Fibroblast of skin of back (primary cell): ENCODE measurements at regions not wholly inside any gene's neighbourhood (a gene's known extent, or its start where the extent isn't known, plus 50 kb on each side); places are given as distances from the start of the nearest gene placed in this dataset.
A peak's percentile ranks its signal among the peaks of the same experiment; 100 is the strongest.

Source experiments
- DNase-seq: peaks from one replicate; pipeline ENCODE4 v3.0.0-alpha.2; 2013

GRCh38 chr21:19256934-19257660 lies 853.5 kb upstream of the TMPRSS15 start:
- DNase-seq = no peak

- DNase-seq = no peak
These were observed 858.3 kb upstream of the TMPRSS15 start for GRCh38 chr21:19261731-19262376.

- peak; percentile 12 for DNase-seq
These were observed 863.1 kb upstream of the TMPRSS15 start for GRCh38 chr21:19266636-19267035.

GRCh38 chr21:19268686-19269085 lies 865.1 kb upstream of the TMPRSS15 start:
- no peak for DNase-seq

GRCh38 chr21:19275065-19275464 lies 871.5 kb upstream of the TMPRSS15 start:
- no peak for DNase-seq

- DNase-seq = no peak
These were observed 873.1 kb upstream of the TMPRSS15 start for GRCh38 chr21:19276665-19277064.

- no peak for DNase-seq
These were observed 883.3 kb upstream of the TMPRSS15 start for GRCh38 chr21:19286876-19287275.

GRCh38 chr21:19290328-19290727 lies 886.7 kb upstream of the TMPRSS15 start:
- no peak for DNase-seq

GRCh38 chr21:19320291-19320690 lies 916.7 kb upstream of the TMPRSS15 start:
- DNase-seq = no peak

- DNase-seq = peak; percentile 43
These were observed 918.1 kb upstream of the TMPRSS15 start for GRCh38 chr21:19321688-19322087.

GRCh38 chr21:19322360-19322759 lies 918.8 kb upstream of the TMPRSS15 start:
- DNase-seq = peak; percentile 8

GRCh38 chr21:19326531-19327319 lies 923.1 kb upstream of the TMPRSS15 start:
- no peak for DNase-seq

GRCh38 chr21:19328954-19329353 lies 925.4 kb upstream of the TMPRSS15 start:
- no peak for DNase-seq

- no peak for DNase-seq
These were observed 936.7 kb upstream of the TMPRSS15 start for GRCh38 chr21:19340303-19340702.

- no peak for DNase-seq
These were observed 937.4 kb upstream of the TMPRSS15 start for GRCh38 chr21:19340954-19341353.

GRCh38 chr21:19343711-19344110 lies 940.1 kb upstream of the TMPRSS15 start:
- no peak for DNase-seq

GRCh38 chr21:19350286-19350685 lies 946.7 kb upstream of the TMPRSS15 start:
- no peak for DNase-seq

GRCh38 chr21:19353256-19353655 lies 949.7 kb upstream of the TMPRSS15 start:
- DNase-seq = no peak

GRCh38 chr21:19368944-19369343 lies 965.4 kb upstream of the TMPRSS15 start:
- DNase-seq = no peak

- DNase-seq = no peak
These were observed 988.8 kb upstream of the TMPRSS15 start for GRCh38 chr21:19392390-19392789.

- no peak for DNase-seq
These were observed 996.7 kb upstream of the TMPRSS15 start for GRCh38 chr21:19400223-19400770.

GRCh38 chr21:19402870-19403269 lies 999.3 kb upstream of the TMPRSS15 start:
- no peak for DNase-seq

- DNase-seq = no peak
These were observed 1001.7 kb upstream of the TMPRSS15 start for GRCh38 chr21:19405326-19405725.
